ENCODE measurements at regions not wholly inside any gene's neighbourhood (a gene's known extent, or its start where the extent isn't known, plus 50 kb on each side); places are given as distances from the start of the nearest gene placed in this dataset.
"Not testable (repeated sequence)": the region's sequence is repeated elsewhere in the genome, so short reads cannot be mapped to it uniquely, and the experiment has no call there.

DNA sequence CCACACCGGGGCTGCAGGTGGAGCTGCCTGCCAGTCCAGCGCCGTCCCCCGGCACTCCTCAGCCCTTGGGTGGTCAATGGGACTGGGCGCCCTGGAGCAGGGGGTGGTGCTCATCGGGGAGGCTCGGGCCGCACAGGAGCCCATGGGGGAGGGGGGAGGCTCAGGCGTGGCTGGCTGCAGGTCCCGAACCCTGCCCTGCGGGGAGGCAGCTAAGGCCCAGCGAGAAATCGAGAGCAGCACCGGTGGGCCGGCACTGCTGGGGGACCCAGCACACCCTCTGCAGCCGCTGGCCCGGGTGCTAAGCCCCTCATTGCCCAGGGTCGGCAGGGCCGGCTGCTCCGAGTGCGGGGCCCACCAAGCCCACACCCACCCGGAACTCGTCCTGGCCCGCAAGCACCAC is 145.9 kb upstream of the NRP1 start:
- DNase-seq (ENCODE audit: low read depth in 1 of 2, low spot score in 2 of 2); H2BK120ac ChIP-seq (replicated peaks; ENCODE audit: low read depth, low read length); H4K20me1 ChIP-seq (replicated peaks in 1 of 2; ENCODE audit: control insufficient read depth in 1 of 2, insufficient read depth in 2 of 2, low read length in 2 of 2); H2BK12ac ChIP-seq (ENCODE audit: low read depth, low read length); H3K4me2 ChIP-seq (ENCODE audit: insufficient read depth in 1 of 2, low read depth in 2 of 2, low read length in 2 of 2); H4K91ac ChIP-seq (replicated peaks; ENCODE audit: insufficient read length, low read length); H2BK20ac ChIP-seq (ENCODE audit: low read length); H3K18ac ChIP-seq (ENCODE audit: extremely low read depth, low read length); H3K4ac ChIP-seq (replicated peaks; ENCODE audit: insufficient read length, low read depth, low read length); H3K56ac ChIP-seq (replicated peaks; ENCODE audit: insufficient read length, low read depth, low read length); H3K36me3 ChIP-seq (ENCODE audit: control insufficient read depth in 2 of 4, insufficient read depth in 4 of 4, low read length in 3 of 4); FAIRE-seq; CTCF ChIA-PET (ENCODE audit: partially characterized antibody); H2BK15ac ChIP-seq (ENCODE audit: low read length); H2BK5ac ChIP-seq (ENCODE audit: low read depth, low read length); H3K27ac ChIP-seq (ENCODE audit: low read depth, low read length); H2AFZ ChIP-seq (ENCODE audit: low read length); H3K27me3 ChIP-seq (replicated peaks in 1 of 4; ENCODE audit: control insufficient read depth in 3 of 4, extremely low read depth in 1 of 4, insufficient read depth in 3 of 4, low read length in 3 of 4); H3K9ac ChIP-seq (replicated peaks in 1 of 4; ENCODE audit: extremely low read depth in 1 of 4, low read depth in 3 of 4, low read length in 3 of 4); H3K79me1 ChIP-seq (ENCODE audit: low read depth, low read length); H3K23ac ChIP-seq (ENCODE audit: insufficient read length); H3K79me2 ChIP-seq (ENCODE audit: control insufficient read depth in 1 of 2, insufficient read depth in 2 of 2, low read length in 2 of 2); H3K14ac ChIP-seq (ENCODE audit: insufficient read length); POLR2A ChIA-PET (ENCODE audit: partially characterized antibody); H2AK5ac ChIP-seq (ENCODE audit: low read depth, low read length); H4K8ac ChIP-seq (ENCODE audit: extremely low read depth, insufficient read depth, low read length); H4K5ac ChIP-seq (ENCODE audit: insufficient read length, low read depth, low read length); H3K23me2 ChIP-seq (ENCODE audit: low read depth, low read length); H3K4me3 ChIP-seq (ENCODE audit: extremely low read depth in 1 of 4, insufficient read depth in 2 of 4, low read depth in 3 of 4, low read length in 4 of 4): not testable (repeated sequence)
- peaks cover 9 to 12% of the 10 kb centered on the region in 2 experiments; a peak in 3 of 4 replicates for H3K9me3 ChIP-seq (ENCODE audit: insufficient read depth in 2 of 2, low read depth in 1 of 2, low read length in 1 of 2)
- WGBS, 2 experiments (ENCODE audit: extremely low coverage in 1 of 2, insufficient coverage in 1 of 2, insufficient read length in 1 of 2, insufficient replicate concordance in 2 of 2, low coverage in 1 of 2, low lambda C conversion rate in 2 of 2, missing lambda C conversion rate in 1 of 2) = 100% methylated on average over 5 of the region's 24 CpGs; no CpG with 5 or more reads in 1 of the 2 experiments
- peaks cover 0 to 16% (median 10%) of the 10 kb centered on the region in 4 experiments; a peak in 5 of 7 replicates for H3K4me1 ChIP-seq (replicated peaks in 1 of 4; ENCODE audit: control insufficient read depth in 3 of 4, insufficient read depth in 4 of 4, low read length in 3 of 4)

All from H1 (cell line).